ENCODE measurements at regions not wholly inside any gene's neighbourhood (a gene's known extent, or its start where the extent isn't known, plus 50 kb on each side); places are given as distances from the start of the nearest gene placed in this dataset.

GRCh38 chr12:34526946-34527345, 504.6 kb downstream of the ALG10 start:
- H3K4me1 Mint-ChIP-seq (ENCODE audit: low read depth): no peaks in the 10 kb centered on the region
- no peak overlapping the region for H3K27ac Mint-ChIP-seq
- TF ChIP-seq CTCF (IDR thresholded peaks at IDR 0.05; ENCODE audit: unreplicated experiment): no peak
- H3K4me3 Mint-ChIP-seq (ENCODE audit: low read depth): no peak overlapping the region
- no peak for DNase-seq (ENCODE audit: low spot score, unreplicated experiment)
- H3K36me3 Mint-ChIP-seq (ENCODE audit: insufficient read depth): peaks cover 16% of the 10 kb centered on the region
- no peaks in the 10 kb centered on the region for H3K27me3 Mint-ChIP-seq
- H3K9me3 Mint-ChIP-seq (ENCODE audit: low read depth): peaks cover 81% of the 10 kb centered on the region

- H3K9me3 Mint-ChIP-seq (ENCODE audit: low read depth): peaks cover 96% of the 10 kb centered on the region
- no peak for TF ChIP-seq CTCF (IDR thresholded peaks at IDR 0.05; ENCODE audit: unreplicated experiment)
- DNase-seq (ENCODE audit: low spot score, unreplicated experiment): no peak
- H3K27ac Mint-ChIP-seq: no peak overlapping the region
- H3K4me3 Mint-ChIP-seq (ENCODE audit: low read depth): no peak overlapping the region
- H3K27me3 Mint-ChIP-seq: no peaks in the 10 kb centered on the region
- no peaks in the 10 kb centered on the region for H3K4me1 Mint-ChIP-seq (ENCODE audit: low read depth)
- peaks cover 15% of the 10 kb centered on the region for H3K36me3 Mint-ChIP-seq (ENCODE audit: insufficient read depth)
Measured at GRCh38 chr12:34547276-34547675, 525.0 kb downstream of the ALG10 start.

- Mint-ChIP-seq H3K9me3 (ENCODE audit: low read depth) (peaks cover 88% of the 10 kb centered on the region), H3K4me3 (ENCODE audit: low read depth) (no peak overlapping the region), H3K27ac (no peak overlapping the region), H3K36me3 (ENCODE audit: insufficient read depth) (peaks cover 9% of the 10 kb centered on the region), H3K4me1 (ENCODE audit: low read depth) (no peaks in the 10 kb centered on the region), H3K27me3 (no peaks in the 10 kb centered on the region)
- no peak for DNase-seq (ENCODE audit: low spot score, unreplicated experiment)
- TF ChIP-seq CTCF (IDR thresholded peaks at IDR 0.05; ENCODE audit: unreplicated experiment): no peak
Measured at GRCh38 chr12:34591966-34592365, 569.7 kb downstream of the ALG10 start.

GRCh38 chr12:34595749-34596733, 573.7 kb downstream of the ALG10 start:
- no peak for TF ChIP-seq CTCF (IDR thresholded peaks at IDR 0.05; ENCODE audit: unreplicated experiment)
- H3K27me3 Mint-ChIP-seq: no peaks in the 10 kb centered on the region
- peak; percentile 8 for DNase-seq (ENCODE audit: low spot score, unreplicated experiment)
- H3K9me3 Mint-ChIP-seq (ENCODE audit: low read depth): peaks cover 86% of the 10 kb centered on the region
- peaks cover 16% of the 10 kb centered on the region for H3K36me3 Mint-ChIP-seq (ENCODE audit: insufficient read depth)
- H3K4me1 Mint-ChIP-seq (ENCODE audit: low read depth): no peaks in the 10 kb centered on the region
- H3K4me3 Mint-ChIP-seq (ENCODE audit: low read depth): no peak overlapping the region
- no peak overlapping the region for H3K27ac Mint-ChIP-seq

GRCh38 chr12:34597548-34598351, 575.5 kb downstream of the ALG10 start:
- H3K4me3 Mint-ChIP-seq (ENCODE audit: low read depth): no peak overlapping the region
- DNase-seq (ENCODE audit: low spot score, unreplicated experiment): no peak
- H3K4me1 Mint-ChIP-seq (ENCODE audit: low read depth): no peaks in the 10 kb centered on the region
- H3K27me3 Mint-ChIP-seq: no peaks in the 10 kb centered on the region
- TF ChIP-seq CTCF (IDR thresholded peaks at IDR 0.05; ENCODE audit: unreplicated experiment): no peak
- H3K27ac Mint-ChIP-seq: no peak overlapping the region
- peaks cover 19% of the 10 kb centered on the region for H3K36me3 Mint-ChIP-seq (ENCODE audit: insufficient read depth)
- H3K9me3 Mint-ChIP-seq (ENCODE audit: low read depth): peaks cover 85% of the 10 kb centered on the region

All from progenitor cell of endocrine pancreas (in vitro differentiated cells).